Effector memory CD4-positive, alpha-beta T cell (primary cell): ENCODE measurements at regions not wholly inside any gene's neighbourhood (a gene's known extent, or its start where the extent isn't known, plus 50 kb on each side); places are given as distances from the start of the nearest gene placed in this dataset.

Experiments
- DNase-seq, 3 donors: peaks; one replicate each; pipeline ENCODE4 v3.0.0-alpha.2; 2020
- H3K27ac ChIP-seq: 2 replicates; pipeline ENCODE4 v1.7.0; 2013; ENCODE audit warnings: mild to moderate bottlenecking, low read length, moderate library complexity; ENCODE audit not compliant: insufficient read depth, poor library complexity, severe bottlenecking
- H3K27me3 ChIP-seq: replicated peaks from 2 replicates; pipeline ENCODE4 v1.7.0; 2013; ENCODE audit warnings: mild to moderate bottlenecking, low read length; ENCODE audit not compliant: insufficient read depth, control insufficient read depth, poor library complexity, severe bottlenecking
- H3K36me3 ChIP-seq: 2 replicates; pipeline ENCODE4 v1.7.0; 2013; ENCODE audit warnings: mild to moderate bottlenecking, low read length, moderate library complexity; ENCODE audit not compliant: control insufficient read depth, insufficient read depth
- H3K4me1 ChIP-seq: 2 replicates; pipeline ENCODE4 v1.7.0; 2013; ENCODE audit warnings: low read length, mild to moderate bottlenecking; ENCODE audit not compliant: control insufficient read depth, insufficient read depth, poor library complexity, severe bottlenecking
- H3K4me3 ChIP-seq: 2 replicates; pipeline ENCODE4 v1.7.0; 2013; ENCODE audit warnings: low read length, low read depth, mild to moderate bottlenecking; ENCODE audit not compliant: insufficient read depth, poor library complexity, severe bottlenecking
- H3K9me3 ChIP-seq: 2 replicates; pipeline ENCODE4 v1.7.0; 2013; ENCODE audit warnings: mild to moderate bottlenecking, low read length, moderate library complexity; ENCODE audit not compliant: control insufficient read depth

- Histone ChIP-seq H3K27me3 (no peaks in the 10 kb centered on the region), H3K9me3 (no peaks in the 10 kb centered on the region), H3K36me3 (no peaks in the 10 kb centered on the region), H3K4me3 (no peak overlapping the region), H3K27ac (no peak overlapping the region), H3K4me1 (no peaks in the 10 kb centered on the region)
- DNase-seq: no peak
These were observed 1759.5 kb upstream of the C9orf72 start for GRCh38 chr9:29332789-29333188.

DNA sequence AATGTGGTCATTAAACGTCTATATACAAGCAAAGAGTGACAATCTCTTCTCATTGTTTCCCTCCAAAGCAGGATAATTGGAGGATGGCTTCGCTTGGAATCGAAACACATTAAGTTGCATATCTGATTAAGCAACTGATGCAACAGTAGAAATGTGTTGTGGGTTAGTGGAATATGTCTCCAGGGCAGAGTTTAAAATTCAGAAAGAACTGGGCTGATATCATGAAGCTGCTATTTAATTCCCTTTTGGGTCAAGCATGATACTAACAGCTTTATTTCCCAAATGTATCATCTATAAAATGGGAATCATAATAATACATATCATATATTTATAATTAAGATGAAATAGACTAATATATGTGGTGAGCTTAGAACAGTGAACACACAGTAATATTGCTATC, 1763.0 kb upstream of the C9orf72 start:
- no peak overlapping the region for H3K27ac ChIP-seq
- no peak overlapping the region for H3K4me3 ChIP-seq
- no peaks in the 10 kb centered on the region for H3K36me3 ChIP-seq
- H3K9me3 ChIP-seq: no peaks in the 10 kb centered on the region
- H3K4me1 ChIP-seq: no peaks in the 10 kb centered on the region
- DNase-seq: no peak
- no peaks in the 10 kb centered on the region for H3K27me3 ChIP-seq

DNA sequence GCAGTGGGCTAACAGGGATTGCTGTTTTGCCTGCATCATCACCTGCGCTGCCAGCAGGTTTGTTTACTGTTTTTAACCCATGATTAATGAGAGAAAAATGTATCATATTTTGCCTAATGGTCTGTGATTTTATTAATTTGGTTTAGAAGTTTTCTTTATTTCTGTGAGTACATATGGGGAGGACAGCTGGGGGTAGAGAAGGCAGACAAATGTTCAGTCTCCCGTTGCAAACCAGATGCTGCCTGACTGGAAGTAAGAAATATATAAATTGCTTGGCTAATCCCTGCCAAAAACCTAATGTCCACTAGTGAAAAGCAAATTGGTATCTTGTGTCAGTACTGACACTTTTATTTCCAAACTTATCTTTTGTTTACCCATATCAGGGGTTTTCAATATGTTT, 1766.1 kb upstream of the C9orf72 start:
- no peak overlapping the region for H3K4me3 ChIP-seq
- H3K27me3 ChIP-seq: no peaks in the 10 kb centered on the region
- no peak overlapping the region for H3K27ac ChIP-seq
- no peaks in the 10 kb centered on the region for H3K9me3 ChIP-seq
- H3K4me1 ChIP-seq: no peaks in the 10 kb centered on the region
- DNase-seq: no peak
- H3K36me3 ChIP-seq: no peaks in the 10 kb centered on the region

- Histone ChIP-seq H3K27ac (no peak overlapping the region), H3K27me3 (no peaks in the 10 kb centered on the region), H3K9me3 (no peaks in the 10 kb centered on the region), H3K36me3 (no peaks in the 10 kb centered on the region), H3K4me3 (no peak overlapping the region), H3K4me1 (no peaks in the 10 kb centered on the region)
- DNase-seq: no peak
These were observed 1775.7 kb upstream of the C9orf72 start for GRCh38 chr9:29348999-29349398.

DNA sequence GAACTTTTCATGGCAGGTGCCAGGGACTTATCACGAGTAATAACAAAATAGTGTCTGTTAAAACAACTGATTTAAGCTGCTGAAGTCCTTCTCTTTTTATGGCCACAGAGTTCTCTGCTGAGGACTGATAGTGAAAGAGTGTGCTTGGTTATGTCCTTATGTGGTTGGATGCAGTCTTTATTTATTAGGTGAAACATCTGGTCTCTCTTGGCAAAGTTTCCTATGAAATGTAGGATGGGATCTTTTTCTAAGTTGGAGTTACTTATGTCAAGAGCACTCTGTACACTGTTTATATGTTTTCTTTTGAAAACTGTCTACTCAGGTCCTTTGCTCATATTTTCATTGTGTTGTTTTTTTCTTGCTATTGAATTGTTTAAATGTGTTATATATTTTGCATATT, 1816.1 kb upstream of the C9orf72 start:
- no peak overlapping the region for H3K4me3 ChIP-seq
- DNase-seq: no peak
- no peak overlapping the region for H3K27ac ChIP-seq
- no peaks in the 10 kb centered on the region for H3K9me3 ChIP-seq
- no peaks in the 10 kb centered on the region for H3K4me1 ChIP-seq
- no peaks in the 10 kb centered on the region for H3K27me3 ChIP-seq
- H3K36me3 ChIP-seq: no peaks in the 10 kb centered on the region

DNA sequence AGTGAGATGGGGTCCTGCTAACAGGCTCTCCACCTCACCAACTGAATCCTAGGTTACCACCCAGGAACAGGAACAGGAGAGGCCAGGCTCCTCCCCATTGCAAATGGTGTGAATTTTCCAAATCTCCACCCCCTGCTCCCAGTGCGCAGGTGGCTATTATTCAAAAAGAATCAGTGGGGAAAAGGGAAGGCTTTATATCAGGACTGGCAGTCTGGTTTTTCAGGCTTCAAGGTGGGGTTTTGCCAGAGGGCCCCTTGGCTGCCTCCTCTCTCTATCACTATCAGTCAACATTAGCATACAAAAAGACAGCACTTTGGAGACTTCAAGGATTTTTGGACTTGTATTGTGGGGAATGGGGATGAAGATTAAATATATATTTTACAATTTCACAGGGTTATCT, 1817.6 kb upstream of the C9orf72 start:
- Histone ChIP-seq H3K27ac (no peak overlapping the region), H3K4me3 (no peak overlapping the region), H3K9me3 (no peaks in the 10 kb centered on the region), H3K36me3 (no peaks in the 10 kb centered on the region), H3K4me1 (no peaks in the 10 kb centered on the region), H3K27me3 (no peaks in the 10 kb centered on the region)
- no peak for DNase-seq

- Histone ChIP-seq H3K27me3 (no peaks in the 10 kb centered on the region), H3K4me1 (no peaks in the 10 kb centered on the region), H3K36me3 (no peaks in the 10 kb centered on the region), H3K27ac (no peak overlapping the region), H3K9me3 (no peaks in the 10 kb centered on the region), H3K4me3 (no peak overlapping the region)
- DNase-seq: no peak
These were observed 1819.8 kb upstream of the C9orf72 start for GRCh38 chr9:29393064-29393463.

DNA sequence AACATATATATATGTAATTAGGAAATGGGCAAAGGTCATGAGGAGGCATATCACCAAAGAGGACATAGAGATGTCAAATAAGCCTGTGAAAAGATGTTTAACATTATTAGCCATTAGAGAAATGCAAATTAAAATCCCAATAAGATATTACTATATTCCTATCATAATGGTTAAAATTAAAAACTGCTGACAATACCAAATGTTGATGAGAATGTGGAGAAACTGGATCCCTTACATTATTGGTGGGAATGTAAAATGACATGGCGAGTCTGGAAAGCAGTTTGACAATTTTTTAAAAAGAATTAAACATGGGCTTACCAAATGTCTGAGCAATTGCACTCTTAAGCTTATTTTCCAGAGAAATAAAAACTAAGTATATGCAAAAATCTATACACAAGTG, 1821.6 kb upstream of the C9orf72 start:
- no peaks in the 10 kb centered on the region for H3K27me3 ChIP-seq
- no peaks in the 10 kb centered on the region for H3K4me1 ChIP-seq
- H3K9me3 ChIP-seq: no peaks in the 10 kb centered on the region
- DNase-seq: no peak
- no peak overlapping the region for H3K27ac ChIP-seq
- no peaks in the 10 kb centered on the region for H3K36me3 ChIP-seq
- H3K4me3 ChIP-seq: no peak overlapping the region

GRCh38 chr9:29397148-29397547, 1823.9 kb upstream of the C9orf72 start:
- no peak for DNase-seq
- Histone ChIP-seq H3K27me3 (no peaks in the 10 kb centered on the region), H3K27ac (no peak overlapping the region), H3K36me3 (no peaks in the 10 kb centered on the region), H3K4me3 (no peak overlapping the region), H3K9me3 (no peaks in the 10 kb centered on the region), H3K4me1 (no peaks in the 10 kb centered on the region)

GRCh38 chr9:29416204-29416603, 1842.9 kb upstream of the C9orf72 start:
- Histone ChIP-seq H3K27ac (no peak overlapping the region), H3K9me3 (no peaks in the 10 kb centered on the region), H3K27me3 (no peaks in the 10 kb centered on the region), H3K4me3 (no peak overlapping the region), H3K36me3 (no peaks in the 10 kb centered on the region), H3K4me1 (no peaks in the 10 kb centered on the region)
- DNase-seq: no peak

DNA sequence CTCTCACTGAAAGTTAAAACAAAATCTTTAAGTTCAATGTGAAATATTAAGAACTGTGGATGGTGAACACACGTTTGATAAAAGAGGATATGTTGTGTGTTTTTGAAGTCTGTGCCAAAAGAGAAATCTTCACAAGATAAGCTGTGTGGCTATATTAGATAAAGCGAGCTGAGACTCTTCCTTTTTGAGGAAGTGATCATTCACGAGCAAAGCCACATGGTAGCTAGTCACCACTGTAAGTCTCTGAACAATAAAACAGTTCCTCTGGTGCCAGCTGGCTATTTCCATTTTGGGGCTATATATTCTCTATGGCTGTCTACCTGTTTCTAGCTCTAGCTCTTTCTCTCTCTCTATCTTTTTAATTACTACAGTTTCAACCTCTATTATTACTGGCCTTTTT, 1849.2 kb upstream of the C9orf72 start:
- H3K9me3 ChIP-seq: no peaks in the 10 kb centered on the region
- no peaks in the 10 kb centered on the region for H3K4me1 ChIP-seq
- no peak overlapping the region for H3K27ac ChIP-seq
- no peaks in the 10 kb centered on the region for H3K36me3 ChIP-seq
- no peak overlapping the region for H3K4me3 ChIP-seq
- no peak for DNase-seq
- no peaks in the 10 kb centered on the region for H3K27me3 ChIP-seq
